ENCODE measurements at regions not wholly inside any gene's neighbourhood (a gene's known extent, or its start where the extent isn't known, plus 50 kb on each side); places are given as distances from the start of the nearest gene placed in this dataset.

DNA sequence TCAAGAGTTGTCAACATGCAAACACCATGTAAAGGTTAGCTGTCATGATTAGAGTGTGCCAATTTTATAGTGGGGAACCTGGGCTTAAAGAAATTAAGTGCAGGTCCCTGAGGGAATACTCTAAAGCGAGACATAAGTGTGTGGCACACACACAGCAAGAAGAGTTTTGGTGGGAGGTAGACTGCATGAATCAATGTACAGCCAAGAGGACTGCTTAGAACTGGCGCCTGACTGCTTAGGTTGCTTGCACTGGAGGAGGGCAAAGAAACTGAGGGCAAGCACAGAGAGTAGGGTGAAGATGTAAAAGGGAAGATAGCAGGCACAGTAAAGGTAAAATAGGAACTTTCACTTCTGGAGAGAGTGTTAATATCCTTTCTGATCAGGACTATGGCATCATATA, 184.9 kb downstream of the SOX2 start:
- TF ChIP-seq CTCF (IDR thresholded peaks at IDR 0.05) = no peak
- no peak for TF ChIP-seq EZH2 (IDR thresholded peaks at IDR 0.05; ENCODE audit: borderline replicate concordance, insufficient read depth, low read depth, low read length, poor library complexity, severe bottlenecking)
